Smooth muscle cell (in vitro differentiated cells): ENCODE measurements at regions not wholly inside any gene's neighbourhood (a gene's known extent, or its start where the extent isn't known, plus 50 kb on each side); places are given as distances from the start of the nearest gene placed in this dataset.

Experiments
- DNase-seq: peaks from one replicate; lab custom pipeline; 2025; ENCODE audit not compliant: unreplicated experiment; lab: John Stamatoyannopoulos, UW
- H2AFZ ChIP-seq: fragments of 200-600 bp; sonication (generic); 2 replicates; pipeline ENCODE4 v1.6.0; 2016; ENCODE audit warnings: antibody characterized with exemption, low read depth, mild to moderate bottlenecking
- H3F3A ChIP-seq: fragments of 200-600 bp; sonication (generic); 2 replicates; pipeline ENCODE4 v1.6.0; 2017; ENCODE audit warnings: antibody characterized with exemption, low read depth
- H3K27ac ChIP-seq: fragments of 200-600 bp; sonication (generic); 2 replicates; pipeline ENCODE4 v1.5.1; 2016; ENCODE audit warnings: low read depth, mild to moderate bottlenecking
- H3K27me3 ChIP-seq: fragments of 200-600 bp; sonication (generic); 2 replicates; pipeline ENCODE4 v1.6.1; 2016; ENCODE audit warnings: low read depth, mild to moderate bottlenecking
- H3K36me3 ChIP-seq: fragments of 200-600 bp; sonication (generic); 2 replicates; pipeline ENCODE4 v1.5.1; 2016; ENCODE audit warnings: low read depth
- H3K4me1 ChIP-seq: fragments of 200-600 bp; sonication (generic); 2 replicates; pipeline ENCODE4 v1.5.1; 2016; ENCODE audit warnings: low read depth
- H3K4me2 ChIP-seq: fragments of 200-600 bp; sonication (generic); 2 replicates; pipeline ENCODE4 v1.6.0; 2016; ENCODE audit warnings: mild to moderate bottlenecking
- H3K4me3 ChIP-seq: fragments of 200-600 bp; sonication (generic); 2 replicates; pipeline ENCODE4 v1.5.1; 2016; ENCODE audit warnings: mild to moderate bottlenecking
- H3K79me2 ChIP-seq: fragments of 200-600 bp; sonication (generic); 2 replicates; pipeline ENCODE4 v1.6.0; 2016; ENCODE audit warnings: low read depth, mild to moderate bottlenecking
- H3K9ac ChIP-seq: fragments of 200-600 bp; sonication (generic); 2 replicates; pipeline ENCODE4 v1.6.0; 2016; ENCODE audit warnings: low read depth
- H3K9me3 ChIP-seq: fragments of 200-600 bp; sonication (generic); replicated peaks from 2 replicates; pipeline ENCODE4 v1.5.1; 2016; ENCODE audit warnings: low read depth
- H4K20me1 ChIP-seq: fragments of 200-600 bp; sonication (generic); 2 replicates; pipeline ENCODE4 v1.6.0; 2016; ENCODE audit warnings: low read depth
- CTCF ChIP-seq: fragments of 200-600 bp; sonication (generic); IDR thresholded peaks from 2 replicates; pipeline ENCODE4 v1.5.1; 2017; ENCODE audit warnings: borderline replicate concordance, mild to moderate bottlenecking, antibody characterized with exemption; ENCODE audit not compliant: insufficient read depth, poor library complexity, severe bottlenecking
- WGBS: methylation state at CpG from one replicate; pipeline ENCODE4 v1.1.7; 2016; ENCODE audit warnings: low lambda C conversion rate; 5-methylcytosine and 5-hydroxymethylcytosine counted together

- H3K79me2 ChIP-seq = no peaks in the 10 kb centered on the region
- H3K27ac ChIP-seq = no peak overlapping the region
- DNase-seq = no peak
- no peaks in the 10 kb centered on the region for H3F3A ChIP-seq
- H3K9ac ChIP-seq = no peak overlapping the region
- no peak overlapping the region for H3K4me2 ChIP-seq
- WGBS = 83% methylated on average over 9 of the region's 9 CpGs
- peaks cover 19% of the 10 kb centered on the region for H3K27me3 ChIP-seq
- H2AFZ ChIP-seq = no peak overlapping the region
- no peaks in the 10 kb centered on the region for H4K20me1 ChIP-seq
- no peaks in the 10 kb centered on the region for H3K4me1 ChIP-seq
- H3K4me3 ChIP-seq = no peak overlapping the region
- H3K36me3 ChIP-seq = no peaks in the 10 kb centered on the region
- no peak for TF ChIP-seq CTCF
- no peaks in the 10 kb centered on the region for H3K9me3 ChIP-seq
These were observed 62.9 kb upstream of the B3GAT1 start for GRCh38 chr11:134474942-134475341.

GRCh38 chr11:134474070-134474860 lies 62.2 kb upstream of the B3GAT1 start:
- Histone ChIP-seq H3K4me2 (no peak overlapping the region), H3K4me1 (no peaks in the 10 kb centered on the region), H2AFZ (no peak overlapping the region), H3K27ac (no peak overlapping the region), H3K79me2 (no peaks in the 10 kb centered on the region), H3K27me3 (peaks cover 19% of the 10 kb centered on the region), H4K20me1 (no peaks in the 10 kb centered on the region), H3K36me3 (no peaks in the 10 kb centered on the region), H3K9ac (no peak overlapping the region), H3K4me3 (no peak overlapping the region), H3K9me3 (no peaks in the 10 kb centered on the region), H3F3A (no peaks in the 10 kb centered on the region)
- DNase-seq = no peak
- WGBS = 89% methylated on average over 21 of the region's 21 CpGs
- no peak for TF ChIP-seq CTCF

GRCh38 chr11:134471716-134472455 lies 59.8 kb upstream of the B3GAT1 start:
- no peak overlapping the region for H3K27ac ChIP-seq
- WGBS = 92% methylated on average over 9 of the region's 9 CpGs
- H3K79me2 ChIP-seq = no peaks in the 10 kb centered on the region
- no peaks in the 10 kb centered on the region for H3K36me3 ChIP-seq
- H3K4me3 ChIP-seq = no peak overlapping the region
- H2AFZ ChIP-seq = no peak overlapping the region
- H3K27me3 ChIP-seq = peaks cover 8% of the 10 kb centered on the region
- H4K20me1 ChIP-seq = no peaks in the 10 kb centered on the region
- no peaks in the 10 kb centered on the region for H3K9me3 ChIP-seq
- DNase-seq = no peak
- no peaks in the 10 kb centered on the region for H3K4me1 ChIP-seq
- H3F3A ChIP-seq = no peaks in the 10 kb centered on the region
- TF ChIP-seq CTCF = no peak
- no peak overlapping the region for H3K9ac ChIP-seq
- H3K4me2 ChIP-seq = no peak overlapping the region
